ENCODE measurements at regions not wholly inside any gene's neighbourhood (a gene's known extent, or its start where the extent isn't known, plus 50 kb on each side); places are given as distances from the start of the nearest gene placed in this dataset.

DNA sequence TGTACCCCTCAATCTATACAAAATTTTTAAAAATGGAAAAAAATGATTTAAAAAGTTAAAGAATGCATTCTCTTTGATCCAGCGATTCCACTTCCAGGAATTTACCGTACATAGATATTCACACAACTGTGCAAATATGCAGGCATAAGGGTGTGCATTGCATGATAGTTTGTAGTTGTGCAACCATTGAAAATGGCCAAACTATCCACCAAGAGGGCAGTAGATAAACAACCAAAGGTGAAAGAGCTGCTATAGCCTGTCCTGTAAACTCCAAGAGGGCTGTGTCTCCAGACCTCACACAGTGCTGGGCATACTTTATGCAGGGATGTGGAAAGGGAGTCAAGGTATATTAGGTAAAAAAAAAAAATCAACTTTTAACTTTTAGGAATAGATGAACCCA, 116.5 kb upstream of the NEDD4L start:
- TF ChIP-seq, protein P1, sequence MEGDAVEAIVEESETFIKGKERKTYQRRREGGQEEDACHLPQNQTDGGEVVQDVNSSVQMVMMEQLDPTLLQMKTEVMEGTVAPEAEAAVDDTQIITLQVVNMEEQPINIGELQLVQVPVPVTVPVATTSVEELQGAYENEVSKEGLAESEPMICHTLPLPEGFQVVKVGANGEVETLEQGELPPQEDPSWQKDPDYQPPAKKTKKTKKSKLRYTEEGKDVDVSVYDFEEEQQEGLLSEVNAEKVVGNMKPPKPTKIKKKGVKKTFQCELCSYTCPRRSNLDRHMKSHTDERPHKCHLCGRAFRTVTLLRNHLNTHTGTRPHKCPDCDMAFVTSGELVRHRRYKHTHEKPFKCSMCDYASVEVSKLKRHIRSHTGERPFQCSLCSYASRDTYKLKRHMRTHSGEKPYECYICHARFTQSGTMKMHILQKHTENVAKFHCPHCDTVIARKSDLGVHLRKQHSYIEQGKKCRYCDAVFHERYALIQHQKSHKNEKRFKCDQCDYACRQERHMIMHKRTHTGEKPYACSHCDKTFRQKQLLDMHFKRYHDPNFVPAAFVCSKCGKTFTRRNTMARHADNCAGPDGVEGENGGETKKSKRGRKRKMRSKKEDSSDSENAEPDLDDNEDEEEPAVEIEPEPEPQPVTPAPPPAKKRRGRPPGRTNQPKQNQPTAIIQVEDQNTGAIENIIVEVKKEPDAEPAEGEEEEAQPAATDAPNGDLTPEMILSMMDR (IDR thresholded peaks at IDR 0.05; ENCODE audit: control extremely low read depth in 1 of 3, insufficient read depth in 1 of 3, low read depth in 1 of 3, low read length in 3 of 3) = no peak
- no peak for TF ChIP-seq CTBP2 (IDR thresholded peaks at IDR 0.05; ENCODE audit: borderline replicate concordance, insufficient read depth, insufficient read length, low read length)
- no peak for TF ChIP-seq KDM5A (IDR thresholded peaks at IDR 0.05; ENCODE audit: low read length)
- no peak for TF ChIP-seq POLR2A (IDR thresholded peaks at IDR 0.05; ENCODE audit: control extremely low read depth in 1 of 2, low read depth in 2 of 2, low read length in 2 of 2)
- TF ChIP-seq, protein P2, sequence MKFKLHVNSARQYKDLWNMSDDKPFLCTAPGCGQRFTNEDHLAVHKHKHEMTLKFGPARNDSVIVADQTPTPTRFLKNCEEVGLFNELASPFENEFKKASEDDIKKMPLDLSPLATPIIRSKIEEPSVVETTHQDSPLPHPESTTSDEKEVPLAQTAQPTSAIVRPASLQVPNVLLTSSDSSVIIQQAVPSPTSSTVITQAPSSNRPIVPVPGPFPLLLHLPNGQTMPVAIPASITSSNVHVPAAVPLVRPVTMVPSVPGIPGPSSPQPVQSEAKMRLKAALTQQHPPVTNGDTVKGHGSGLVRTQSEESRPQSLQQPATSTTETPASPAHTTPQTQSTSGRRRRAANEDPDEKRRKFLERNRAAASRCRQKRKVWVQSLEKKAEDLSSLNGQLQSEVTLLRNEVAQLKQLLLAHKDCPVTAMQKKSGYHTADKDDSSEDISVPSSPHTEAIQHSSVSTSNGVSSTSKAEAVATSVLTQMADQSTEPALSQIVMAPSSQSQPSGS (IDR thresholded peaks at IDR 0.05; ENCODE audit: low read length) = no peak
- no peak for TF ChIP-seq SIN3A (conservative IDR thresholded peaks at IDR 0.05 in 1 of 2, IDR thresholded peaks at IDR 0.05 in 1 of 2; ENCODE audit: low read depth in 1 of 2, low read length in 2 of 2)
- no peak for TF ChIP-seq SUZ12 (IDR thresholded peaks at IDR 0.05; ENCODE audit: low read length)
- TF ChIP-seq POLR2AphosphoS5 (IDR thresholded peaks at IDR 0.05; ENCODE audit: low read depth, low read length) = no peak
- TF ChIP-seq FOSL1 (IDR thresholded peaks at IDR 0.05; ENCODE audit: insufficient read depth, low read depth, low read length) = no peak
